ENCODE measurements at regions not wholly inside any gene's neighbourhood (a gene's known extent, or its start where the extent isn't known, plus 50 kb on each side); places are given as distances from the start of the nearest gene placed in this dataset.

- TF ChIP-seq TCF7L2 (IDR thresholded peaks at IDR 0.05; ENCODE audit: borderline replicate concordance, extremely low read depth, insufficient read depth, insufficient read length) (no peak), JUND (IDR thresholded peaks at IDR 0.05) (no peak), POLR2AphosphoS5 (IDR thresholded peaks at IDR 0.05; ENCODE audit: low read depth, low read length) (no peak), ELF1 (IDR thresholded peaks at IDR 0.05; ENCODE audit: borderline replicate concordance, low read depth) (no peak), CEBPB (IDR thresholded peaks at IDR 0.05; ENCODE audit: low read depth) (no peak), YY1 (IDR thresholded peaks at IDR 0.05; ENCODE audit: extremely low read depth, insufficient replicate concordance, low read depth, low read length) (no peak), RAD21 (IDR thresholded peaks at IDR 0.05; ENCODE audit: low read depth) (no peak), EZH2 (IDR thresholded peaks at IDR 0.05) (no peak), ZBTB33 (IDR thresholded peaks at IDR 0.05; ENCODE audit: extremely low read depth, insufficient replicate concordance, low read length) (no peak), CBX3 (IDR thresholded peaks at IDR 0.05; ENCODE audit: low read depth) (no peak), ZFX (IDR thresholded peaks at IDR 0.05) (no peak)
- TF ChIP-seq, protein P1, sequence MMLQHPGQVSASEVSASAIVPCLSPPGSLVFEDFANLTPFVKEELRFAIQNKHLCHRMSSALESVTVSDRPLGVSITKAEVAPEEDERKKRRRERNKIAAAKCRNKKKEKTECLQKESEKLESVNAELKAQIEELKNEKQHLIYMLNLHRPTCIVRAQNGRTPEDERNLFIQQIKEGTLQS (IDR thresholded peaks at IDR 0.05): no peak
Observed at GRCh38 chr14:95385701-95386100, 66.0 kb upstream of the CLMN start (continued).

- RAD21 ChIA-PET (ENCODE audit: low non-redundant PET in 1 of 2, low total read pairs in 2 of 2, uncharacterized antibody in 2 of 2, unreplicated experiment in 2 of 2): no interaction called here
- Histone ChIP-seq H3K9me3 (ENCODE audit: control insufficient read depth in 1 of 2, insufficient read depth in 1 of 2, low read depth in 1 of 2, low read length in 2 of 2) (peaks cover 0 to 8% of the 10 kb centered on the region in 2 experiments; a peak in 1 of 4 replicates), H2AFZ (ENCODE audit: low read depth, low read length, poor library complexity, severe bottlenecking) (no peak overlapping the region), H4K20me1 (ENCODE audit: insufficient read depth) (no peaks in the 10 kb centered on the region), H3K4me2 (ENCODE audit: low read length) (no peak overlapping the region), H3K79me2 (ENCODE audit: insufficient read depth, low read length) (no peaks in the 10 kb centered on the region), H3K4me3 (replicated peaks in 1 of 2; ENCODE audit: low read depth in 1 of 2, low read length in 2 of 2) (no peak overlapping the region), H3K27ac (ENCODE audit: low read depth, low read length) (no peak overlapping the region), H3K9ac (ENCODE audit: low read length) (no peak overlapping the region), H3K36me3 (ENCODE audit: control insufficient read depth in 1 of 2, insufficient read depth in 2 of 2, low read length in 2 of 2) (no peaks in the 10 kb centered on the region), H3K9me2 (ENCODE audit: insufficient read depth) (no peaks in the 10 kb centered on the region), H3K27me3 (ENCODE audit: insufficient read depth, low read length) (no peaks in the 10 kb centered on the region), H3K4me1 (ENCODE audit: control insufficient read depth in 1 of 2, insufficient read depth in 2 of 2, low read length in 2 of 2) (no peaks in the 10 kb centered on the region)
- TF ChIP-seq POLR2A (IDR thresholded peaks at IDR 0.05; ENCODE audit: borderline replicate concordance, extremely low read depth, insufficient read depth, insufficient read length): no peak
- TF ChIP-seq ZFX (IDR thresholded peaks at IDR 0.05): no peak
- DNase-seq (ENCODE audit: low read depth, low spot score) (no peak), ATAC-seq (no peak)
- POLR2A ChIA-PET: no interaction called here
- CTCF ChIA-PET: no interaction called here
- intact Hi-C loops (cut with micrococcal nuclease): no loop called here
- no TSS peak for BruUV-seq (replicated peaks)
Observed at GRCh38 chr14:95382747-95383146, 63.0 kb upstream of the CLMN start.

All from HCT116 (cell line).